Neural cell (in vitro differentiated cells): ENCODE measurements at regions not wholly inside any gene's neighbourhood (a gene's known extent, or its start where the extent isn't known, plus 50 kb on each side); places are given as distances from the start of the nearest gene placed in this dataset.

Experiments
- H2AFZ ChIP-seq: fragments of 200-600, 300-800 bp; sonication (generic), shearing (Covaris generic); 2 replicates; pipeline ENCODE4 v1.6.0; 2014; ENCODE audit warnings: low read depth, mild to moderate bottlenecking, antibody characterized with exemption, low read length, moderate library complexity
- H3F3A ChIP-seq: fragments of 200-600 bp; shearing (Covaris generic); 2 replicates; pipeline ENCODE4 v1.6.1; 2016; ENCODE audit warnings: mild to moderate bottlenecking, moderate library complexity, mixed read lengths, antibody characterized with exemption, low read length; ENCODE audit not compliant: insufficient read depth, poor library complexity, severe bottlenecking
- H3K27ac ChIP-seq: fragments of 200-600, 300-800 bp; sonication (generic), shearing (Covaris generic); 2 replicates; pipeline ENCODE4 v1.5.1; 2014; ENCODE audit warnings: mild to moderate bottlenecking, low read length, moderate library complexity
- H3K27me3 ChIP-seq: fragments of 300-800, 200-600 bp; sonication (generic), shearing (Covaris generic); 2 replicates; pipeline ENCODE4 v1.6.0; 2014; ENCODE audit warnings: mild to moderate bottlenecking, low read depth, low read length, moderate library complexity; ENCODE audit not compliant: insufficient read depth
- H3K36me3 ChIP-seq: fragments of 300-800, 200-600 bp; sonication (generic), shearing (Covaris generic); 2 replicates; pipeline ENCODE4 v1.5.1; 2014; ENCODE audit warnings: mild to moderate bottlenecking, antibody characterized with exemption, low read length, moderate library complexity; ENCODE audit not compliant: insufficient read depth
- H3K4me2 ChIP-seq: fragments of 300-800, 200-600 bp; sonication (generic), shearing (Covaris generic); 2 replicates; pipeline ENCODE4 v1.6.0; 2014; ENCODE audit warnings: mild to moderate bottlenecking, low read length
- H3K4me3 ChIP-seq: fragments of 300-800, 200-600 bp; sonication (generic), shearing (Covaris generic); 2 replicates; pipeline ENCODE4 v1.5.1; 2014; ENCODE audit warnings: mild to moderate bottlenecking, low read length, moderate library complexity
- H3K79me2 ChIP-seq: fragments of 200-600 bp; shearing (Covaris generic); replicated peaks from 2 replicates; pipeline ENCODE4 v1.6.0; 2014; ENCODE audit warnings: mild to moderate bottlenecking, low read length, moderate library complexity; ENCODE audit not compliant: insufficient read depth
- H3K9ac ChIP-seq: fragments of 300-800, 200-600 bp; sonication (generic), shearing (Covaris generic); 2 replicates; pipeline ENCODE4 v1.6.1; 2016; ENCODE audit warnings: mild to moderate bottlenecking, low read length, mixed read lengths
- H3K9me2 ChIP-seq: fragments of 200-600 bp; shearing (Covaris generic); 2 replicates; pipeline ENCODE4 v1.6.1; 2016; ENCODE audit warnings: mild to moderate bottlenecking, low read length, mixed read lengths; ENCODE audit not compliant: insufficient read depth
- H3K9me3 ChIP-seq: fragments of 200-600, 300-800 bp; sonication (generic), shearing (Covaris generic); 2 replicates; pipeline ENCODE4 v1.6.1; 2016; ENCODE audit warnings: mild to moderate bottlenecking, mixed run types, low read length, moderate library complexity, mixed read lengths
- H4K20me1 ChIP-seq: fragments of 200-600 bp; shearing (Covaris generic); 2 replicates; pipeline ENCODE4 v1.6.1; 2016; ENCODE audit warnings: mild to moderate bottlenecking, mixed run types; ENCODE audit not compliant: insufficient read depth
- CTCF ChIP-seq: fragments of 450-650 bp; IDR thresholded peaks from 2 replicates; pipeline ENCODE4 v1.5.1; 2014; ENCODE audit warnings: antibody characterized with exemption, mild to moderate bottlenecking, moderate library complexity; ENCODE audit not compliant: poor library complexity, severe bottlenecking
- EP300 ChIP-seq: fragments of 450-650 bp; conservative IDR thresholded peaks from 2 replicates; pipeline ENCODE4 v1.6.1; 2014; ENCODE audit warnings: antibody characterized with exemption, mild to moderate bottlenecking, moderate library complexity; ENCODE audit not compliant: poor library complexity, severe bottlenecking
- EZH2 ChIP-seq: fragments of 200-600, 300-800 bp; shearing (Covaris generic), sonication (generic); IDR thresholded peaks from 2 replicates; pipeline ENCODE4 v1.6.1; 2014; ENCODE audit warnings: antibody characterized with exemption, low read length, borderline replicate concordance, mild to moderate bottlenecking; ENCODE audit not compliant: insufficient read depth, poor library complexity, severe bottlenecking
- MXI1 ChIP-seq: fragments of 450-650 bp; conservative IDR thresholded peaks from 2 replicates; pipeline ENCODE4 v1.6.1; 2014; ENCODE audit warnings: antibody characterized with exemption, mild to moderate bottlenecking; ENCODE audit not compliant: poor library complexity, severe bottlenecking
- POLR2AphosphoS5 ChIP-seq: IDR thresholded peaks from 2 replicates; pipeline ENCODE4 v1.6.1; 2012
- RAD21 ChIP-seq: fragments of 450-650 bp; conservative IDR thresholded peaks from 2 replicates; pipeline ENCODE4 v1.6.1; 2014; ENCODE audit warnings: antibody characterized with exemption, mild to moderate bottlenecking, moderate library complexity
- REST ChIP-seq: IDR thresholded peaks from 2 replicates; pipeline ENCODE4 v1.6.1; 2012; ENCODE audit warnings: borderline replicate concordance
- SMC3 ChIP-seq: fragments of 450-650 bp; conservative IDR thresholded peaks from 2 replicates; pipeline ENCODE4 v1.6.1; 2014; ENCODE audit warnings: antibody characterized with exemption, mild to moderate bottlenecking, moderate library complexity; ENCODE audit not compliant: poor library complexity
- TAF1 ChIP-seq: IDR thresholded peaks from 2 replicates; pipeline ENCODE4 v1.6.1; 2012; ENCODE audit warnings: low read depth

- Histone ChIP-seq H3K79me2 (no peaks in the 10 kb centered on the region), H3K9me3 (no peaks in the 10 kb centered on the region), H3K4me2 (no peak overlapping the region), H3K9ac (no peak overlapping the region), H2AFZ (no peak overlapping the region), H3K4me3 (no peak overlapping the region), H3K27me3 (no peaks in the 10 kb centered on the region), H3F3A (no peaks in the 10 kb centered on the region), H3K27ac (no peak overlapping the region), H3K9me2 (no peaks in the 10 kb centered on the region), H3K36me3 (no peaks in the 10 kb centered on the region), H4K20me1 (no peaks in the 10 kb centered on the region)
- TF ChIP-seq SMC3 (no peak), EZH2 (no peak), CTCF (no peak), EP300 (no peak), RAD21 (no peak), MXI1 (no peak), TAF1 (no peak), POLR2AphosphoS5 (no peak), REST (no peak)
Measured at GRCh38 chr2:9060819-9061218, 57.3 kb upstream of the MBOAT2 start.

GRCh38 chr2:9057939-9058761 is 54.7 kb upstream of the MBOAT2 start:
- Histone ChIP-seq H3K9ac (no peak overlapping the region), H3K79me2 (no peaks in the 10 kb centered on the region), H3K9me3 (no peaks in the 10 kb centered on the region), H4K20me1 (no peaks in the 10 kb centered on the region), H2AFZ (no peak overlapping the region), H3K27ac (no peak overlapping the region), H3K27me3 (no peaks in the 10 kb centered on the region), H3K4me2 (no peak overlapping the region), H3K9me2 (no peaks in the 10 kb centered on the region), H3K4me3 (no peak overlapping the region), H3K36me3 (no peaks in the 10 kb centered on the region), H3F3A (no peaks in the 10 kb centered on the region)
- TF ChIP-seq EZH2 = no peak
- TF ChIP-seq REST = no peak
- TF ChIP-seq MXI1 = no peak
- no peak for TF ChIP-seq SMC3
- TF ChIP-seq CTCF = no peak
- no peak for TF ChIP-seq RAD21
